ENCODE measurements at regions not wholly inside any gene's neighbourhood (a gene's known extent, or its start where the extent isn't known, plus 50 kb on each side); places are given as distances from the start of the nearest gene placed in this dataset.

DNA sequence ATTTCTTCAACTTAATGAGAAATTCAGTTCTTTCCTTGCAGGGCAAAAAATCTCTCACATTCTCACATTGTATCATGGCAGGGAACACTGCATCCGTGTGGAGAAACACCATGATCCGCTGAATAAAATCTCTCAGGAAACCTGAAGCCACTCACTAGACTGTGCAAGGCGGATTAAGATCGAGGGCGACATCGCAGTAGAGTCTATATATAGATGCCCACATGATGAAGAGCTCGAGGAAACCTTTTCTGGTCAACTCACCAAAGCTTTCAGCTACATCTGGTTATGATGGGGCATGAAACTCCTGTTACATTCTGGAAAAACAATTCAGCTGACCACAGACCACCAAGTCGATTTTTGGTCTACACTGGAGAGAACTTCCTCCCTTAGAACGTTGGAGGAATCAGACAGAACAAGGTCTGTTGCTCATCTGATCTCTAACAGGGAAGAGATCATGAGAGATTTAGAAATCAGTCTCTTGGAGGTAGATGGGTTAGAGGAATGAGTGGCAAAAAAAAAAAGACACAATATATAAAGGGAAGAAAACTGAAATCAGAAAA, 162.9 kb upstream of the ZNF516 start:
- no peaks in the 10 kb centered on the region for H3K9me3 ChIP-seq (ENCODE audit: low read length)
- H3K27ac ChIP-seq (ENCODE audit: low read length) = no peak overlapping the region
- H3K9me2 ChIP-seq (replicated peaks; ENCODE audit: low read length) = no peaks in the 10 kb centered on the region
- no TSS peak for BruUV-seq (replicated peaks)
- no peaks in the 10 kb centered on the region for H3K79me2 ChIP-seq (ENCODE audit: low read length)
- intact Hi-C loops (cut with micrococcal nuclease) = no loop called here
- ChIA-PET CTCF (no interaction called here), POLR2A (ENCODE audit: unreplicated experiment) (no interaction called here)
- H3K4me3 ChIP-seq (ENCODE audit: low read length) = no peak overlapping the region
- no peaks in the 10 kb centered on the region for H3F3A ChIP-seq (ENCODE audit: low read length, unreplicated experiment)
- DNase-seq (no peak), ATAC-seq (no peak)
- H3K27me3 ChIP-seq (ENCODE audit: low read length) = peaks cover 84% of the 10 kb centered on the region
- H3K4me2 ChIP-seq (ENCODE audit: low read length) = no peak overlapping the region
- no peak overlapping the region for H3K9ac ChIP-seq (ENCODE audit: low read length)
- H2AFZ ChIP-seq (ENCODE audit: low read length) = no peak overlapping the region
- no peaks in the 10 kb centered on the region for H3K36me3 ChIP-seq (ENCODE audit: low read depth, low read length)
- TF ChIP-seq EZH2phosphoT487 (IDR thresholded peaks at IDR 0.05; ENCODE audit: borderline replicate concordance, low read length) (no peak), EZH2 (IDR thresholded peaks at IDR 0.05; ENCODE audit: low read length, unreplicated experiment) (no peak)
- TF ChIP-seq, protein P1, sequence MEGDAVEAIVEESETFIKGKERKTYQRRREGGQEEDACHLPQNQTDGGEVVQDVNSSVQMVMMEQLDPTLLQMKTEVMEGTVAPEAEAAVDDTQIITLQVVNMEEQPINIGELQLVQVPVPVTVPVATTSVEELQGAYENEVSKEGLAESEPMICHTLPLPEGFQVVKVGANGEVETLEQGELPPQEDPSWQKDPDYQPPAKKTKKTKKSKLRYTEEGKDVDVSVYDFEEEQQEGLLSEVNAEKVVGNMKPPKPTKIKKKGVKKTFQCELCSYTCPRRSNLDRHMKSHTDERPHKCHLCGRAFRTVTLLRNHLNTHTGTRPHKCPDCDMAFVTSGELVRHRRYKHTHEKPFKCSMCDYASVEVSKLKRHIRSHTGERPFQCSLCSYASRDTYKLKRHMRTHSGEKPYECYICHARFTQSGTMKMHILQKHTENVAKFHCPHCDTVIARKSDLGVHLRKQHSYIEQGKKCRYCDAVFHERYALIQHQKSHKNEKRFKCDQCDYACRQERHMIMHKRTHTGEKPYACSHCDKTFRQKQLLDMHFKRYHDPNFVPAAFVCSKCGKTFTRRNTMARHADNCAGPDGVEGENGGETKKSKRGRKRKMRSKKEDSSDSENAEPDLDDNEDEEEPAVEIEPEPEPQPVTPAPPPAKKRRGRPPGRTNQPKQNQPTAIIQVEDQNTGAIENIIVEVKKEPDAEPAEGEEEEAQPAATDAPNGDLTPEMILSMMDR (conservative IDR thresholded peaks at IDR 0.05; ENCODE audit: low read depth, low read length) = no peak
- no peaks in the 10 kb centered on the region for H4K20me1 ChIP-seq (ENCODE audit: low read length)
- H3K4me1 ChIP-seq (ENCODE audit: insufficient read depth, low read length) = no peaks in the 10 kb centered on the region

DNA sequence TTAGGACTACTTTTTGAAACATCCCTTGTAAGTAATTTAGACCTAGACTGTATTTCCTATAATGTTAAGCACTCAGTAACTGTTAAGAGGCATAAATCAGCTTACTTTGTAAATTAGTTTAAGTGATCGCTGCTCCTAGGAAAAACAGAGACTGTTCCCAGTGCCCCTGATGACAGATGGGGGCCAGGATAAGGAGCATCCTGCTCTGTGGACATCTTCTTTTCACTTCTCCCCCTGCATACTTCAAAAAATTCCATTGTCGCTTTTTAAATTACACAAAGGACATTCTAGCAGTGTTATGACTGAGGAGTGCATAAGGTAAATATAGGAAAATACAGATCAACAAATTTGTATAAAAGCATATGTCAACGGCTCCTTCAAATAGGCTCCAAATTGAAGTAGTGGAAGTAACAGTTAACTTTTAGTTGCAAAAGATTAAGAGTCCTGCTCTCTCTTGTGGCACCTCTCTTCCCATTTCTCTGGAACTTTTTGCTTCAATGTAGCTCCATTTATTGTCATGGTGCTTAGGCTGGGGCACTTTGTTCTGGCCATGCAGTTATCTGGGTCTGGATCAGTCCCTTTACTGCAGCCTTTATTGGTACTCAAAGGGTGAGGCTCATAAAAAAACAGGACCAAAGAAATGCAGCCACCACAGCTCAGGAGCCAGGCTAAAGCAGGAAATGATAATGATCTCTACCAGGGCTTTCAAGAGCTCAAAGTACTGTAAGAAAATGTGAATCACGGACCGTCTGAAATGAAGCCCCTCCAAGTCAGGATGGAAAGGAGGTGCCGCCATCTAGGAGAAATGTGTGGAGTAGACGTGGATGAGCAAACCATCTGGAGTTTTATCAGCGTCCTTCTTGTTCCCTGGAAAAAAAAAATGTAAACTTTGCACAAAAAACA, 162.1 kb upstream of the ZNF516 start:
- CTCF ChIA-PET = no interaction called here

More for the DNA sequence above, 162.1 kb upstream of the ZNF516 start:
- TF ChIP-seq, protein P1 (conservative IDR thresholded peaks at IDR 0.05; ENCODE audit: low read depth, low read length) = no peak
- TF ChIP-seq EZH2 (IDR thresholded peaks at IDR 0.05; ENCODE audit: low read length, unreplicated experiment) = no peak
- no peak for TF ChIP-seq EZH2phosphoT487 (IDR thresholded peaks at IDR 0.05; ENCODE audit: borderline replicate concordance, low read length)
- Histone ChIP-seq H3K36me3 (ENCODE audit: low read depth, low read length) (no peaks in the 10 kb centered on the region), H3K4me3 (ENCODE audit: low read length) (no peak overlapping the region), H3K9me3 (ENCODE audit: low read length) (no peaks in the 10 kb centered on the region), H3K4me1 (ENCODE audit: insufficient read depth, low read length) (no peaks in the 10 kb centered on the region), H3K9ac (ENCODE audit: low read length) (no peak overlapping the region), H3K27me3 (ENCODE audit: low read length) (peaks cover 85% of the 10 kb centered on the region), H3F3A (ENCODE audit: low read length, unreplicated experiment) (no peaks in the 10 kb centered on the region), H3K79me2 (ENCODE audit: low read length) (no peaks in the 10 kb centered on the region), H4K20me1 (ENCODE audit: low read length) (no peaks in the 10 kb centered on the region), H3K4me2 (ENCODE audit: low read length) (no peak overlapping the region), H3K27ac (ENCODE audit: low read length) (no peak overlapping the region), H3K9me2 (replicated peaks; ENCODE audit: low read length) (no peaks in the 10 kb centered on the region), H2AFZ (ENCODE audit: low read length) (no peak overlapping the region)
- no TSS peak for BruUV-seq (replicated peaks)
- ATAC-seq (no peak), DNase-seq (no peak)
- POLR2A ChIA-PET (ENCODE audit: unreplicated experiment) = no interaction called here
- intact Hi-C loops (cut with micrococcal nuclease) = no loop called here
